LNCAP (cell line): ENCODE measurements at regions not wholly inside any gene's neighbourhood (a gene's known extent, or its start where the extent isn't known, plus 50 kb on each side); places are given as distances from the start of the nearest gene placed in this dataset.

ENCODE experiments used
- TF ChIP-seq, protein P1 (sequence below): fragments of 450-650 bp; IDR thresholded peaks from 2 replicates; pipeline ENCODE4 v1.5.1; 2017; ENCODE audit warnings: mild to moderate bottlenecking

- TF ChIP-seq, protein P1, sequence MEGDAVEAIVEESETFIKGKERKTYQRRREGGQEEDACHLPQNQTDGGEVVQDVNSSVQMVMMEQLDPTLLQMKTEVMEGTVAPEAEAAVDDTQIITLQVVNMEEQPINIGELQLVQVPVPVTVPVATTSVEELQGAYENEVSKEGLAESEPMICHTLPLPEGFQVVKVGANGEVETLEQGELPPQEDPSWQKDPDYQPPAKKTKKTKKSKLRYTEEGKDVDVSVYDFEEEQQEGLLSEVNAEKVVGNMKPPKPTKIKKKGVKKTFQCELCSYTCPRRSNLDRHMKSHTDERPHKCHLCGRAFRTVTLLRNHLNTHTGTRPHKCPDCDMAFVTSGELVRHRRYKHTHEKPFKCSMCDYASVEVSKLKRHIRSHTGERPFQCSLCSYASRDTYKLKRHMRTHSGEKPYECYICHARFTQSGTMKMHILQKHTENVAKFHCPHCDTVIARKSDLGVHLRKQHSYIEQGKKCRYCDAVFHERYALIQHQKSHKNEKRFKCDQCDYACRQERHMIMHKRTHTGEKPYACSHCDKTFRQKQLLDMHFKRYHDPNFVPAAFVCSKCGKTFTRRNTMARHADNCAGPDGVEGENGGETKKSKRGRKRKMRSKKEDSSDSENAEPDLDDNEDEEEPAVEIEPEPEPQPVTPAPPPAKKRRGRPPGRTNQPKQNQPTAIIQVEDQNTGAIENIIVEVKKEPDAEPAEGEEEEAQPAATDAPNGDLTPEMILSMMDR = no peak
Observed at GRCh38 chr5:12384005-12384404, 479.8 kb upstream of the CTNND2 start.

DNA sequence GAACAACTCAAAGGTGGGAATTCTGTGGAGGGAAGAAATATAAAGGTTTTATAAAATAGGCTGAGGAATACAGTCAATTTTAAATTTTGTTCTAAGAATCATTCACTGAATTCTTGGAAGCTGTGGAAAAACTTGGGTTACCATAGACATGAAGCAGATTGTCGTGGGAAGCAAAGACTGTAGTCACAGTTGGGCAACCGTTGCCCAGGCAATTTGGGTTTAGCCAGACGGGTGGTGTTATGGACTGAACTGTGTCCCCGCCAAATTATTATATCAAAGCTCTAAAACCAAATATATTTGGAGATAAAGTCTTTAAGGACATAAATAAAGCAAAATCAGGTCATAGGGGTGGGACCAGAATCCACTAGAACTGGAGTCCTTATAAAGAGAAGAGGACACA is 463.7 kb upstream of the CTNND2 start:
- TF ChIP-seq, protein P1 = no peak

- TF ChIP-seq, protein P1 = no peak
Observed at GRCh38 chr5:12360218-12360617, 456.0 kb upstream of the CTNND2 start.

DNA sequence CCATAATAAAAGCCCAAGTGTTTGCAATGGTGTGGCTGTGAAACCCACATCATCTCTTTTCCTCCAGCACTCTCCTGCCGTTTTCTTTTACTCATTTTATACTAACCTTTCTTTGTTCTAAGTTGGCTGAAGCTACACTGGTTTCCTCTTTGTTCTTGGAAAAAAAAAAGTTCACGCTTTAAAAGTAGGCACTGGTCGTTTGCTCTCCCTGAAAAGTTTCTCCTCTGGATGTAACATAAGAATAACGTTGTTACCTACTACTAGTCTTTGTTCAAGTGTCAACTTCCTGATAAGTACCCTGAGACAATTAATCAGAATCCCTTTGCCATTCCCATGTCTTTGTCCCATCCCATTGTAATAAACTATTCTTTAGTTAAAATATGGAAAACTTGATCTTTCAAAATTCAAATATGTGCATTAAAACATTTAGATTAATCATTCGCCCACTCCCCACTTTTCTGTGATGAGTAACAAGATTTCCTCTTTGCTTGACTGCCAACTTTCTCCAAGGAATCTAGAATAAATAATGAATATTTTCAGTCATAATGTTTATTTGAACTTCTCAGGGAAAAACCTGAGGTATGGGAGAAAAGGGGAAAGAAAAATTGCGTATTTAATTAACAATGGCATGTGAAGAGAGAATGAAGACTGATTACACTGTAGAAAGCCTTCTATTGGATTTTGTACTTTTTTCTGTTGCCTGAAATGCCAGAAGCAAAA is 454.3 kb upstream of the CTNND2 start:
- TF ChIP-seq, protein P1 = no peak

- TF ChIP-seq, protein P1 = no peak
Observed at GRCh38 chr5:12357626-12358025, 453.4 kb upstream of the CTNND2 start.

- TF ChIP-seq, protein P1 = no peak
Observed at GRCh38 chr5:12354686-12355085, 450.4 kb upstream of the CTNND2 start.

GRCh38 chr5:12343558-12343957 is 439.3 kb upstream of the CTNND2 start:
- TF ChIP-seq, protein P1 = no peak

- TF ChIP-seq, protein P1 = no peak
Observed at GRCh38 chr5:12335938-12336337, 431.7 kb upstream of the CTNND2 start.
